ENCODE measurements at regions not wholly inside any gene's neighbourhood (a gene's known extent, or its start where the extent isn't known, plus 50 kb on each side); places are given as distances from the start of the nearest gene placed in this dataset.
"Not testable (repeated sequence)": the region's sequence is repeated elsewhere in the genome, so short reads cannot be mapped to it uniquely, and the experiment has no call there.

DNA sequence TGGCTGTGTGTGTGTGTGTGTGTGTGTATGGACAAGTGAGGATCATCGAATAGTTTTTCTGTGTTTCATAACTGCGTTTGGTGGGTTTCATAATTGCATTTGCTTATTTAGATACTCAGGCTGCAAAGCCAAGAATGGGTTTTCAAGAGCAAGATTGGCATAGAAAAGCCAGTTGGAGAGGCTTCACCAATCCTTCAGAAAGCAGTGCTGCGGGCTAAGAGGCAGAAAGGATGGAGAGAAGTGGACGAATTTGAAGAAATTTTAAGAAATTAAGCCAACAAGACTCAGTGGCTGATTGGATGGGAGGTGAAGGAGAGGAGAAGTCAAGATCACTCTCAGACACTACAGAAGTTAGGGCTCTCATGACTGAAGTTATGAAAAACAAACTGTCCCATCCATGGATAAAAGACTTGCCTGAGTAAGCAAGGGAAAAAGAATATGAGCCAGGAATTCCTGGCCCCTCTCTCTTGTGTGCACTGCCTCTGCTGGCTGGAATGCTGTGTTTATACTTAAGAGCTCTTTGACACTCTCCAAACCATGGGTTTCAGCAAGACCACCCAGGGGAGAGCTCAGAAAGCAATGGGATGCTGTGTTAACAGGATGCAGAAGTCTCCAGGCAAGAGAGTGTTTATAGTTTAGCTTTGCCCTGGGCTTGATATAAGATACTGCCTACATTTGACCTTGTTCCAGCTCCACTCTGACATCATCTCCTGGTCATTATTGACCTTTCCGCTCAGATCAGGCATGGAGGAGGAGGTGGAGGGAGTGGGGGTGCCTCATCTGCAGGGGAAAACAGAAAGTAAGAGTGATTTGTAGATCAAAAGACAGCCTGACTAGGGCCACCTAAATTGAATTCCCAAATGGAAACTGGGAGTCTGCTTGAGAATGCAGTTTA lies 232.0 kb upstream of the PLXNA2 start:
- DNase-seq = peak; percentile 83

DNA sequence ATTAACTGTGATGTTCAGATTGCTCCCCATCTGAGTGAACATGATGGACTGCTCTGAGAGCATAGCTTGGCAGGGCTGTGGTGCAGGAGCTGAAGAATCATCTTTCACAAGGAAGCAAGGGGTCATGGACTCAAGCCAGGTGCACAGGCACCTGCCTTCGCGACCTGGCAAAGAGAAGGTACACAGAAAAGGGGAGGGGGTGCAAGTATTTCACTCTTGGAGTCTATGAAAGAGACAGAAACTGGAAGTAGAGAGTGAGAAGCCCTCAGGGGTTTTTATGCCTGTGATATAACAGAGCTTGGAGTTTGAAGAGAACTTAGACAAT lies 232.6 kb upstream of the PLXNA2 start:
- DNase-seq = peak; percentile 92

DNA sequence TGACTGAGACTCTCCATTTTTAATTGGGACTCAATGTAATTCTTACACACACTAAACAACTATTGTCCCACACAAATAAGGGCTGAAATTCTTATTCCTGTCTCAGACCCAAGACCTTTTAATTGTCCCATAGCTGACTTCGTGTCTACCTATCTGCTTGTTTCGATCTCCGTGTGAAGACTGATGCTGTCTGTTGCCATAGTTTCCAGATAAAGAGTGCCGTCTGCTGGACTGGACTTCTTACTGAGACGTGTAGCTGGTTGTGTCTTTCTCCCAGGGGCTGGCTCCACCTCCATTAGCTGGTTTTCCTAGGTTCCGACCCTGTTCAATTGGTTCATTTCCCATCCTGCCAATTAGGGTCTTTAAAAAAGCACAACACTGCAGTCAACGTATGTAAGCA lies 235.3 kb upstream of the PLXNA2 start:
- peak; percentile 26 for DNase-seq

DNA sequence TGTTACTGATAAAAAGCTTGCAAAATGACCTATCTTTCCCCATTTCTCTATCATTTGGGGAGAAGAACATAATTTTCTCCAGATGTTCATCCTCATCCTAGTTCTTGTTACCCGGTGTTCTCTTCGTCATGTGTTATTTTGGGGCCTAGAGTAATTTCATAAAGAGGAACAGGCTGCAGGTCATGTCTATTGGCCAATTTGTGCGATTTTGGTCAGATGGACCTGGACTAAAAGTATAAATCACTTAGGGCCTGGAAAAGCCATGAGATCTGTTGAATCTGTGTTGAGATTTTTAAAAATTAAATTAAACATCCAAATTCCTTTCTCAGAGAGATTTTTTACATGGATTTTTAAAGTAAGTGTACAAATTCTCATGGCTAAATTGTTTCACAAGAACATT lies 241.3 kb upstream of the PLXNA2 start:
- no peak for DNase-seq

DNA sequence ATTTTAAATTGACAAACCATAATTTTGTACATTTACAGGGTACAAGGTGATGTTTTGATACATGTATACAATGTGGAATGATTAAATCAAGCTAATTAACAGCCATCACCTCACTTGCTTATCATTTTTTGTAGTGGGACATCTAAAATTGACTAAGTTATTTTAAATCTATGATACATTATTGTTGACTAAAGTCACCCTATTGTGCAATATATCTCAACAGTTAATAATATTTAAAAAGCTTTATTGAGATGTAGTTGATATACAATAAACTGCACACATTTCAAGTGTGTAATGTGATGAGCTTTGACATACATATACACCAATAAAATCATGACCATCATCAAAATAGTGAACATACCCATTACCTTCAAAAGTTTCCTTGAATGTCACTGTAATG lies 242.5 kb upstream of the PLXNA2 start:
- no peak for DNase-seq

DNA sequence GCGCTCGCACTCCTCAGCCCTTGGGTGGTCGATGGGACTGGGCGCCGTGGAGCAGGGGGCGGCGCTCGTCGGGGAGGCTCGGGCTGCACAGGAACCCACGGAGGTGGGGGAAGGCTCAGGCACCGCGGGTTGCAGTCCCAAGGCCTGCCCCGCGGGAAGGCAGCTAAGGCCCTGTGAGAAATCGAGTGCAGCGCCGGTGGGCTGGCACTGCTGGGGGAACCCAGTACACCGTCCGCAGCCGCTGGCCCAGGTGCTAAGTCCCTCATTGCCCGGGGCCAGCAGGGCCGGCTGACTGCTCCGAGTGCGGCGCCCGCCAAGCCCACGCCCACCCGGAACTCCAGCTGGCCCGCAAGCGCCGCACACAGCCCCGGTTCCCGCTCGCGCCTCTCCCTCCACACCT lies 244.2 kb upstream of the PLXNA2 start:
- not testable (repeated sequence) for DNase-seq

DNA sequence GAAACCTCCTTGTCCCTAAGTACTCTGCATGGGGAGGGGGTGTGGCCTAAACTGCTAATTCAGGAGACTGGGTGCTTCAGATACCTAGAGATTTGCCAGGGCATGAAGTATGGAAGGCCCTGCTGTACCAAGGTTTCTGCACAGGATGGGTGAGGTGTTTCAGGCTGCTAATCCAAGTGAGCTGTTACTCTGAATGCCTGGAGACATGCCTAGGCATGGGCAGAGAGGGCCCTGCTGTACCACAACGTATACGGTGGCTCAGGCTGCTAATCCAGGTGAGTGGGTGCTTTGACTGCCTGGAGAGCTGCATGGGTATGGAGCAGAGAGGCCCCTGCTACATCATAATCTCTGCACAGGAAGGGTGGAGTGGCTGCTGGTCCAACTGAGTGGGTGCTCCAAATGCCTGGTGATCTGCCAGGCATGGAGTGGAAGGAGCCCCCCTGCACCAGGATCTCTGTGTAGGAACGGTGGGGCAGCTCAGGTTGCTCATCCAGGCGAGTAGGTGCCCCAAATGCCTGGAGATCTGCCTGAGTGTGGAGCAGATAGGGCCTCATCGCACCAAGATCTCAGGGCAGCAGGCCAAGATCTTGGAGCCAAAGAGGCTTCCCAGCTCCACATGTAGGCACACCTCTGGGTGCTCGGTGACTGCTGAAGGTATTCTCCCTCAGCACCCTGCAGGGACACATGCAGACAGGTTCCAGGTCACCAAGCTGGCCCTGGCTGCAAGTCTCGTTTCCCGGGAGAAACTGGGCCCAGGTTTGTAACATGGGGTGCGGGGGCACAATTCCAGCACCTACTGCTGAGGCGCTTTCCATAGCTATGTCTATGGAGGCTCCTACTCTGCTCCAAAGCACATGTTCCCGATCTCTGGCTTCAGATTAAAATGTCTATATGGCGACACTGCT lies 252.5 kb upstream of the PLXNA2 start:
- DNase-seq = no peak

DNA sequence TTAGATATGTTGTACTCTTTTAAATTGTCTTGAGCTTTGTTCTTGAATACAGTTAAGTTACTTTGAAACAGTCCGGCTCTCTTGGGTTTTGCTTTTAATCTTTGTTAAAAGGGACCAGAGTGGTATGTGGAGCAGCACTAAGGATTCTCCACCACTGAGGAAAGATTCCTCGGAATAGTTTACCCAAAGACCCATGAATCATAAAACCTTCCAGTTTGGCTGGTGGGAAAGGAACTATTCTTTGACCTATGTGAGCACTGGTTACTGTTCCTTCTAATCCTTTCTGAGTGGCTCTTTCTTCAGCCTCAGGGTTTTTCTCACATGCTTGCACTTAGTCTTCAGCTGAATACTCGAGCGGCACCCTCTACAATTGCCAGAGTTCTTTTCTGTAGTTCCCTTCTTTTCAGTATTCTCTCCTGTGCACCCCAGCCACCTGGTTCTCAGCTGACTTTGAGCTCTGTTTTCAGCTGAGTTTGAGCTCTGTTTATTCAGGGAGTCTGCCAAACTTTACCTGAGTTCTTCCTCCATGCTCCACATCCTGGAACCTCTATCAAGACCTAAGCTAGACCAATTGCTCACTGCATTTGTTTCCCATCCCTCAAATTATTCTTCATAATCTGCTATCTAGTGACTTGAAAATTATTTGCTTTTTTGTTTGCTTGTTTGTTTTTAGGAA lies 253.8 kb upstream of the PLXNA2 start:
- DNase-seq = no peak

DNA sequence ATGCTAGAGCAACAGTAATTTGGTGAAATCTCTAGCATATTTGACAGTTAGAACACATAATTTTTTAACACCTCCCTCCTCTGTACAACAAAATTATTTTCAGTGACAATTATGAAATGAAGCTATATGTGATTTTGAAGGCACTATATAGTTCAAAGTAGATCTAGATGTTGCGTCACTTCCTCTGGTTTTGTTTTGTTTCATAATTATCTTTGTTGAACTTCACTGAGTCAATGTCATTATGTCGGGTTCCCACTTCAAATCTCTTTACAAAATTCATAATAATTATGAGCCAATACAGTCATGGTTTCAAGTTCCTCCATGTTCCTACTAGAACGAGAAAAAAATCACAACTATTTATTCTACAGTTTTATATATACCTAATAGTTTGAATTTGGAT lies 254.8 kb upstream of the PLXNA2 start:
- DNase-seq = no peak

DNA sequence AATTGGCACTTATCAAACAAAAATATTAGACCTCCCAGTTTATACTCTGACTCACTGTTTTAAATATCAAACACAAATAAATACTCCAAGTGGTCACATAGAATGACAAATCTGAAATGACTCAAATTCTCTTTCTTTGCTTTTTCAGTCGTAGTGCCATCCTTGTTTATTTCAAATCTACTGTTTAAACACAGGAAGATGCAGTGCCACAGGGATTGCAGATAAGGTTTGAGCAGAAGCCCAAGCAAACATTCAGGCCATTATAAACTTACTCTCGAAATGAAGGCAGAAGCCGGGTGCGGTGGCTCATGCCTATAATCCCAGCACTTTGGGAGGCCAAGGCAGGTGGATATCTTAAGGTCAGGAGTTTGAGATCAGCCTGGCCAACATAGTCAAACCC lies 255.4 kb upstream of the PLXNA2 start:
- peak; percentile 37 for DNase-seq

DNA sequence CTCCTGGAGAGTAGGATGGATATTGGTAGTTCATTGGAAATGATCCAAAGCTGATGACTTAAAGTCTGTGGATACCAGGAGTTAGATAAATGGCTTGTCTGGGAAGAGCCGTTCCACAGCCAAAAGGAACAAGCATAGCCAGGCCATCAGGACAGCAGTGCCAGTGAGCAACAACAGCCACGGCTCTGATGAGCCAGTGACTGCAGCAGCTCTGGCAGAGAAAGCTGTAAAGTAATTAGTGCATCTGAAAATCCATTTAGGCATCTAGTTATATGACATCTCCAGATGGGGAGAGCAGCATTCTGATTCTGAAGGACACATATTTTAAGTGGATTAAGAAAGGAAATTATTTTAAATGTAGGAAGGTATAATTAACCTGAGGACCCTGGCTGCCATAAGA lies 256.2 kb upstream of the PLXNA2 start:
- peak; percentile 66 for DNase-seq

DNA sequence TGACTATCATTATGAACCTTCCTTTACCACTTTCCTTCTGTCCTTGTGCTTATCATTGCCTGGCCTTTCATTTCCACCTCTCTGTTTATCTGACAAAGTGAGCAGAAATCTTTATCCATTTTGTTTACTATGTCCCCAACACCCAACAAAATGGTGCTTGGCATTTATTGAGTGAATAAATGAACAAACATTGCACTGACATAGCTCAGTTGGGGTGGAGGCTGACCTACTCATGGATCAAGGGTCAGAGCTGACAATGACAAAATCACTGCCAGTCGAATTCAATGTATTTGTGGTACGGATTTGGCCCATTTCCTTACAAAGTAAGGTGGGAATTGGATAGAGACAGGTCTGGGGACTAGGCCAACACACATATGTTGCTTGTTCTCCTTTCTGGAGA lies 257.4 kb upstream of the PLXNA2 start:
- DNase-seq = no peak

DNA sequence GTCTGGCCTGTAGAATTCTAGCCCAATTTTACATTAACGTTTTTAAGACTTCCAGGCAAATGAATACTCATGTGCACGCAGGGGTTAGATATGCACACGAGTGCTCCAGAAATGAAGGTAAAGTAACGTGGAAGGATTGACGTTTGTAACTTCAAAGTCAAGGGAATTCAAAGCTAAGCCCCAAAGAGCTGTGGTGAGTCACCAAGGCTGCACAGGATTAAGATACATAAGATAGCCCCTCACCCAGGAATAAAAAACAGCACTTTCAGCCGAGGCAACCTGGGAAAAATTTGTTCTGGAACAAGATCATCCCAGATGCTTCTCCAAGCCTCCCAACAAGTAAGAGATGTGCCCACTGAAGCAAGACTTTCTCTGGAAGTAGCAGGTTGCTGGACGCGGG lies 259.6 kb upstream of the PLXNA2 start:
- no peak for DNase-seq

DNA sequence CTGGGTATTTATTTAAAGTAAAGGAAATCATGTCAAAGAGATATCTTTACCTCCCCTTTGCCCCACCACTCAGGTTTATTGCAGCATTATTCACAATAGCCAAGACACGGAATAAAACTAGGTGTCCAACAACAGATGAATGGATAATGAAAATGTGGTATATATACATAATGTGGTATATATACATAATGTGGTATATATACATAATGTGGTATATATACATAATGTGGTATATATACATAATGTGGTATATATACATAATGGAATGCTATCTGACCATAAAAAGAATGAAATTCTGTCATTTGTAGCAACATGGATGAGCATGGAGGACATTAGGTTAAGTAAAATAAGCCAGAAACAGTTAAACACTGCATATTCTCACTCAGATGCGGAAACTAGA lies 262.6 kb upstream of the PLXNA2 start:
- DNase-seq = no peak

DNA sequence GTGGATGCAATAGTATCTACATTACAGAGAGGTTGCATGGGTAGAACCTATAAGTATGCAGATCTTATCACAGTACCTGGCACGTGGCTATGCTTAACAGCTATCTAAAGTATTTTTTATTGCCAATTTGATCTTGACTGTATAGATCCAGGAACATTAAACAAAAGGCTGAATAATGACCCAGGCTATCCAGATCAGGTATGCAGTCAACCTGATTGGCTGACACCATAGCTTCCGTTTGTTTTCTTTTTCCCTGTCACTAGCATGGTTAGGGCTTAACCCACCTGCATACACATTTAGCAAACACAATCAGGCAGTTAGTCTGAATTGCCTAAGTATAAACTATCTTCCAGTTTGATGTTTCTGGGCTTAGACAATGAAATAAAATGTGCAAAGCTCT lies 264.9 kb upstream of the PLXNA2 start:
- no peak for DNase-seq

DNA sequence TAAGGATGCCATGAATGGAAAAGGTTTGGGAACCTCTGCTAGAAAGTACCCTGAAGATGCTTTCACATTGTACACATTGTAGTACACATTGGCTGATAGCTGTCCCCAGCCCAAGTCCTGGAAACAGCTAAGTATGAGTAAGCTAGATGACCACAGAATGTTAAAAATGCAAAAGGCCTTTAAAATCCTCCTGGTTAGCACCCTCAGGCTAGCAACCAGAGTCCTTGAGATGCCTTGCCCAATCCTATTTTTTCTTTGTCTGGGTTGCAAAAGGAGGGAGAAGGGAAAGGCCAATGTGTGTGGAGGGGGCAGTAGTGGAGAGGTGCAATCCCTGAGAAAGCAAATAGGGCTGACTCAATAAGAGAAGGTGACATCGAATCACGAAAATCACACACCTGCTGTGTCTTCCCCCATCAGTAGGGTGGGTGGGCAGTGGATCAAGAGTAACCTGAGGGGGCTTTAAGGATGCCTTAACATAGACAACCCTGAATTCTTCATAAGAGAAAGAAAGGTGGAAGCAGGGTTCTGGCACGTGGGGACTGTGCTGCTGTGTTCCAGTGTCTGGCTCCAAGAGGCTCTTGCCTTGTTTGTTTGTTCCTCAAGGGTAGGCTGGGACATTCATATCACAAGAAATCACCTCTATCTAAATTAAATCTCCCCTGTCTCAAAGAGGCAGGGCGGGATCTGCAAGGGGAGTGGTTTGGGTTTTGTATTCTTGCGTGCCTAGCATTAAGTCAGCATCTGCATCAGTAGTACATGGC lies 266.2 kb upstream of the PLXNA2 start:
- no peak for DNase-seq

DNA sequence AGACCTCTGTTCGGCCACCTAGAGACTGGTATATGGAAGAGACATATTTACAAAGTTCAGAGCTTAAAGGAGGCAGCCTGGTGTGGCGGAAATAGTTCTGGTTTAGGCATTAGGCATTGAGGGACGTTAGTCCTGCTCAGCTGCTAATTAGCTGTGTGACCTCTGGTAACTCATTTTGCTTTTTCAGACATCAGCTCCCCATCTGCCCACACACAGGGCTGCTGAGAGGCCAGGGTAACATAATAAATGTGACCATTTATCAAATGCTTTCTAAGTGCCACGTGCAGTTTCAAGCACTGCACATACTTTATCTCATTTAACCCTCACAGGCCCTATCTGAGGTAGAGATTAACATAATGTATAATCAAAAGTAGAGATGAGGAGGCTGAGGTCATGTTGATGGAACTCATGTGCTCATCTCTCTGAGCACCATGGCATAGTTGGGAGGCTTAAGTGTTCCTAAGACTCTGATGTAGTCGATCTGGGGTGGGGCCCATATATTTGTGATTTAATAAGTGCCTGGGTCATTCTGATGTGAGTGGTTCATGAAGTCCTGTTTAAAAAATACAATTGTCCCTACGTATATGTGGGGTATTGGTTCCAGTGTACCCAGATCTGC lies 267.2 kb upstream of the PLXNA2 start:
- no peak for DNase-seq

DNA sequence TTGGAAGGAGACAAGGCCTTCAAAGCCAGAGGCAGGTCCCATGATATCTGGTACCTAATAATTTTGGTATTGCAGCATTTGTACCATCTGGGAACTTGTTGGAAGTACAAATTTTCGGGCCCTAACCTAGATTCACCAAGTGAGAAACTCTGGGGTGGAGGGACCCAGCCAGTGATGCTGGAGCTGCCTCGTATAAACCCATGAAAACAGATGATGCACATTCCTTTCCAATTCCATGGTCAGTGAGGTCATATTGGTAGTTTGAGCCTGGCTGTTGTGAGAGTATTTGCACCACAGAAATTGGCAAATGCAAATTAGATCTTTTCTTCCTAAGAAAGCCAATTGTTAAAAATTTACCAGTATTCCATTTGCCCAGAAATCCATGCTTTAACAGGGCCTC lies 269.6 kb upstream of the PLXNA2 start:
- DNase-seq = no peak

DNA sequence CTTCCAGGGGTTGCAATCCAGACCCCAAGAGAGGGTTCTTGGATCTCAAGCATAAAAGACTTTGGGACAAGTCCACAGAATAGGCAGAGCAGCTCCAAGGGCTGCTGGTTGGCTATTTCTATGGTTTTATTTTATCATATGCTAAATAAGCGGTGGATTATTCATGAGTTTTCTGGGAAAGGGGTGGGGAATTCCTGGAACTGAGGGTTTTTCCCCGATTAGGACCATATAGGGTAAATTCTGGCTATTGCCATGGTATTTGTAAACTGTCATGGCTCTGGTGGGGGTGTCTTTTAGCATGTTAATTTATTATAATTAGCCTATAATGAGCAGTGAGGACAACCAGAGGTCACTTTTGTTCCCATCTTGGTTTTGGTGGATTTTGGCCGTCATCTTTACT lies 270.9 kb upstream of the PLXNA2 start:
- DNase-seq = no peak

DNA sequence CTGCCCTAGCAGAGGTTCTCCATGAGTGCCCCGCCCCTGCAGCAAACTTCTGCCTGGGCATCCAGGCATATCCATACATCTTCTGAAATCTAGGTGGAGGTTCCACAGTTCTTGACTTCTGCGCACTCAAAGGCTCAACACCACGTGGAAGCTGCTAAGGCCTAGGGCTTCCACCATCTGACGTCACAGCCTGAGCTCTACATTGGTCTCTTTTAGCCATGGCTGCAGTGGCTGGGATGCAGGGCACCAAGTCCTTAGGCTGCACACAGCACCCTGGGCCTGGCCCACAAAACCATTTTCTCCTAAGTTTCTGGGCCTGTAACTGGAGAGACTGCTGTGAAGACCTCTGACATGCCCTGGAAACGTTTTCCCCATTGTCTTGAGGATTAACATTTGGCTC lies 272.6 kb upstream of the PLXNA2 start:
- no peak for DNase-seq

DNA sequence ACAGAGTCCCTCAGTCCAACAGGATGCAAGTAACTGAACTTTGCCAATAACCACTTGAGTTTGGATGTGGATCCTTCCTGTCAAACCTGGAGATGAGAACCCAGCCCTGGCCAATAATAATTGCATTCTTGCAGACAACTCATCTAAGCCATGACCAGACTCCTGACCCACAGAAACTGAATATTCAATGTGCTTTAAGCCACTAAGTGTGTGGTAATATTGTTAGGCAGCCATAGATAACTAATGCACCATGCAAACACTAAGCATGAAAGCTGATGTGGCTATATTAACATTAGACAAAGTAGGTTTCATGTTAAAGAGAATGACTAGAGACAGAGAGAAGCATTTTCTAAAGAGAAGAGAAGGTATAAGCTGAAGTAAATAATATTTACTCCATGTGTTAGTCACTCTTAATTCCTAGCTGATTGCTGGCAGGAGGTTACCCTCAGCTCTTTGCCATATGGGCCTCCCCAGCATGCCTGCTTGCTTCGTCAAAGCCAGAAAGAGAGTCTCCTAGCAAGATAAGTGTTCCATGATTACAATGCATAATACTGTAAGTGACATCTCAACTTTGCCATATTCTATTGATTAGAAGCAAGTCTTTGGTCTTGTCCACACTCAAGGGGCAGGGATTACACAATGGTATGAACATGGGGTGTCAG lies 276.4 kb upstream of the PLXNA2 start:
- DNase-seq = no peak

DNA sequence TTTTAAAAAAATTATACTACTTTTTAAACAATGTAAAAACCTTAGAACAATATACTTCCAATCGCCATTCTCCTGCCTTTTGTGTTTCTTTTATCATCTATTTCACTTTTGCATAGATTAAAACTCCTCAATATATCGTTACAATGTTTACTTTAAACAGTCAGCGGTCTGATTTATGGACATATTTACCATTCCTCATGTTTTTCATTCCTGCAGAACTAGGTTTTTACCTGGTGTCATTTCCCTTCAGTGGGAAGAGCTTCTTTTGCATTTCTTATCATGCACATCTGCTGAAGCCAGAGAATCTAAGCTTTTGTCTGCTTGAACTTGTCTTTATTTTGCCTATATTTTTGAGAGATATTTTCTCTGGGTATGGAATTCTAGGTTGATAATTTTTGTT lies 277.4 kb upstream of the PLXNA2 start:
- no peak for DNase-seq

Measured in NCI-H146 (cell line).